NCI-H2107 treated with DMSO at 0.1 percent for 48 hours (cell line): ENCODE measurements at regions not wholly inside any gene's neighbourhood (a gene's known extent, or its start where the extent isn't known, plus 50 kb on each side); places are given as distances from the start of the nearest gene placed in this dataset.
"Not testable (repeated sequence)": the region's sequence is repeated elsewhere in the genome, so short reads cannot be mapped to it uniquely, and the experiment has no call there.

ENCODE experiments used
- DNase-seq: peaks from one replicate; lab custom pipeline; 2025; ENCODE audit not compliant: unreplicated experiment; lab: John Stamatoyannopoulos, UW

DNA sequence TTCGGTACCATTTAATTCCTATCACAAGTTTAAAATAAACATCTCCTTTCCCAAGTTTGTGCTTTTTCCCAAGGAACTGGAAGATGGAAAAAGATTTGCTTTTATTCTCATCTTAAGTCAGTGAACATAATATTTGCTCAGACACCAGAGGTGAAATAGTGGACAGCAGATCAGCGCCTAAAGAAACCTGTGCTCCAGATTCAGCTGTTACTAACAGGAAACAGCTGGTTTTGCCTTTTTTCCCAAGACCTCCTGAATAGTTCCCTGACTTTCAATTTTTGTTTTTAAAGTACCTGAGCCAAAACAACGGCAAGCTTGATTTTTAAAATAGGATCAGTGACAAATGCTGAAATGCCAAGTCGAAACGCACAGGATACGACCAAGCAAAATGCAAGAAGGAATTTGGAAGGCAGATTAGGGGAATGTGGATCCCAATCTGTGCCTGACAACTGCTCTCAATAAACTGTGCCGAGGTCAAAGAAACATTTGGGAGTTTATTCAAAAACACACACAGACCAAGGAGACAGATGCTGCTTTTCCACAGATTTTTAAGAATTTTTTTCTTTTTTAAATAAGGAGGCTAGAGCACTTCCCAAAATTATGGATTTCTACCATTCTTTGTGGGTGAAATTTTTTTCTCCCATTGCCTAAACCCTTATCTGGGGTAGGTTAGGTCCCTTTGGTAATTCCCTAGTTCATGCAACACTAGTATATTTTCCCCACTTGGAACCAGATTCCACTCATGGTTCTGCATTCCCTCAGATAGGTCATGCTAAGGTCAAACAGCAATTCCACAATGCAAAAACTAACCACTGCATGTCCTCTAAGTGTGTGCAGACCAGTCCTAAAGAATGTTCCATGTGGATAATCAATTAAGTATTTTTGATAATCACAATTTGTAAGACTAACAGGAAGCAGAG is 121.5 kb upstream of the PDE1A start:
- DNase-seq, result no peak

DNA sequence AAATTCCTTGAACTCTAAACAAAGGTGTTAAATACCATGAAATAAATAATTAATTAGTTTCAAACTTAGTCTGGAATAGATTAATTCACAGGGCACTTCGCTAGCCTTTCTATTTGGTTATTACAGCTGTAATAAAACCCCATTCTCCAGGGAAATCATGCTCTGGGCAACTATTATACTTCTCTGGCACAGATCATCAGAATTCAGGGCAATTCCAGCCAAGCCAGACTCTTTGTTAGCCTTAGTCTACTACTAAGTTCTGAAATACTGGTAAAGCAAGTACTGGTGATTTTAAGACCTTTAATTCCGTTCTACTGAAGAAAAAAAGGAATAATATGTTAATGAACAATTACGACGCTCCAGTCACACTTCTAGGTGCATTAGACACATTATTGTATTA is 123.4 kb upstream of the PDE1A start:
- no peak for DNase-seq

DNA sequence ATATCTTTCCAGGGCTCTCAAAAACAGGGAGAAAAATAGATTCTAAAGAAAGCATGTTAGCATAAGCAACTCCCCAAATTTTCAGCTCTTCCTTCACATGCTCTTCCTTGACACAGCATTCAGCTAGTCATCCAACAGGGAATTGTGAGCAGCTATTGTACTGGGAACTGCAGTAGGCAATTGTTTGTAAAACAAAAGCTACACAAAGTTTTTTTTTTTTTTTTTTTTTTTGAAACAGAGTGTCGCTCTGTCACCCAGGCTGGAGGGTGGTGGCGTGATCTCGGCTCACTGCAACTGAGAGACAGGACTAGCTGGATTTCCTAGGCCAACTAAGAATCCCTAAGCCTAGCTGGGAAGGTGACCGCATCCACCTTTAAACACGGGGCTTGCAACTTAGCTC is 125.4 kb upstream of the PDE1A start:
- not testable (repeated sequence) for DNase-seq

DNA sequence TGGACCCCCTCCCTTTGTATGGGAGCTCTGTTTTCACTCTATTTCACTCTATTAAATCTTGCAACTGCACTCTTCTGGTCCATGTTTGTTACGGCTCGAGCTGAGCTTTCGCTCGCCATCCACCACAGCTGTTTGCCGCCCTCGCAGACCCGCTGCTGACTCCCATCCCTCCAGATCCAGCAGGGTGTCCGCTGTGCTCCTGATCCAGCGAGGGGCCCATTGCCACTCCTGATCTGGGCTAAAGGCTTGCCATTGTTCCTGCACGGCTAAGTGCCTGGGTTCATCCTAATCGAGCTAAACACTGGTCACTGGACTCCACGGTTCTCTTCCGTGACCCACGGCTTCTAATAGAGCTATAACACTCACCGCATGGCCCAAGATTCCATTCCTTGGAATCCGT is 125.9 kb upstream of the PDE1A start:
- DNase-seq, result not testable (repeated sequence)

DNA sequence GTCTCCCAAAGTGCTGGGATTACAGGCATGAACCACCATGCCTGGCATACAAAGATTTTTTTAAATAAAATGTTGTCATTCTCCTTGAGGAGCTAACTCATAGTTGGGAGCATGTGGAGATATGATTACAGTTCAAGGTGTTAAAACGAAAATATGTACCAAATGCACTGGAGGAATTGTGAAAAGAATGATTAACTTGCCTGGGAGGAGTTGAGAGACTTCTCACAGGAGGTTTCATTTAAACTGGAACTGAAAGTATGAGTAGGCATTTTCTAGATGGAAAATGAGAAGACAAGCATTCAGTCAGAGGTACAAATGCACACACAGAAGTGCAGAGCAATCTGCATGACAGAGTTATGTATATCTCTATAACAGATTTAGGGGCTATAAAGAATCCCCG is 126.6 kb upstream of the PDE1A start:
- DNase-seq, result no peak

DNA sequence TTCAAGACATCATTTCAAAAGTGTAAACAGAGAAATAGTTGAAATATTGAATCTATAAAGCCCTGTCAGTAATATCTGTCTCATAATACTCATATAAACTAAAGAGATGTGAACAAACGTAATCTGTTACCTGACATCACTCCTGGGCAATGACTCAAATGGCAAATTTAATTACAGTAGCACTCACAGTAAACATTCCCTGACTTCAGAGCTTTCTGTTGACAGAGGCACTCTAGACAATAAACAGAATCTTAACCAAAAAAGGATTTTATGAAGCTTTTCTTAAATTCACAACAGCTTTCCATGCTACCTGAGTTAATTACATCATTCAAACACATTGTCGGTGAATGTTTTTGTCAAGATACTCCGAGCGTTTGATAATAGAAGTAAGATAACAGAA is 128.1 kb upstream of the PDE1A start:
- no peak for DNase-seq

DNA sequence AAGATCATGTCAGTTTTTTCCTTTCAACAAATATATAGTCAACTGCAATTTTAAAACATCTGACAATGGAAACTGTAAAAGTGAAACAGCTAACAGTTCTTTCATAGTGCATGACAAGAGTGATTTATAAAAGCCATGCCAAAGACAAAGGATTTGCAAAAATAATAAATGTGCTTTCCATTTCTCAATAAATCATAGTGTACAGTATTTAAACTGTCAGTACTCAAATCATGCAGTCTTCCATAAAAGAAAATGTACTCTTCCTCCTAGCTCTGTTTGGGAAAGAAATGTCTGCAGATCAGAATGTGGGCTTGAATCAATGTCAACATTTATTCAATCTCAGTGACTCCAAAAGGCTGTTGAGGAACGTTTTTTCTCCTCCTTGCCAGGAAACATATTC is 131.7 kb upstream of the PDE1A start:
- DNase-seq, result no peak

DNA sequence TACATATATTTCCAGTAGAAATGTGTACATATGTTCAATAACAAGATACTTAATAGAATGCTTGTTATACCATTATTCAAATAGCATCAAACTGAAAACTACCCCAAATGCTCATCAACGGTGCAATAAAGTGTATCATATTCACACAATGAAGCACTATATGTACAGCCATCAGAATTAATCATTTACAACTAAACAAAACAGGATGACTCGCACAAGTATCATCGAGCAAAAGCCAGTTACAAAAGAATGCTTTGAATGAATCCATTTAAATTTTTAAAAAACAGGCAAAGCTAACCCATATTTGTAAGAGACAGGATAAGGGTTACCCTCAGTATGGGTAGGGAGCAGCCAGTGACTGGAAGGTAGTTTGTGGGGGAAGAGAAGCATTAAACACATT is 132.8 kb upstream of the PDE1A start:
- no peak for DNase-seq

DNA sequence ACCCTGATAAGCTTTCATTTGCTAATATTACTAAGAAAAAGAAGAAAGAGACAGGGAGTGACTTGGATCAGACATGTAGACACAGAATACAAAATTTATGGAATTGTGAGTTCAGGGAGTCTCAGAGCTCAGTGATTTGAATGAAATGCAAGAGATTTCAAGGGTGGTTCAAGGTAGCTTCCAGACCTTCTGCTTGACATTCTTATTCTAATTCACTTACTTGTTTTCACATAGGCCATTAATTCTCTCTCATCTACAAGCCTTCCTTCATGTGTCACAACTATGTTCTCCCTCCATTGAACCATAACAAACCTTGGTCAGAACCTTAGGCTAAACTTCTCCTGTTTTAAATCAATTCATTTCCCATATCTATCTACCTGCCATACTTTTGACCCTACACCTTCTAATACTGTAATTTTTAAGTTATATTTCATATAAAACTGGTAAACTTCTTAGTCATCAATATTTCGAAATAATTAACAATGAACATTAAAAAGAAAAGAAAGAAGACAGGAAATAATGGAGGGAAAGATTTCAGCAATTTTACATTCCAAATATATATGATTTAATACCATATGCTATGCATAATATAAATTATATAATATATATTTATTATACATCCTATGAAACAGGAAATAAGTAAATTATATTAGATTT is 139.2 kb upstream of the PDE1A start:
- DNase-seq, result no peak

DNA sequence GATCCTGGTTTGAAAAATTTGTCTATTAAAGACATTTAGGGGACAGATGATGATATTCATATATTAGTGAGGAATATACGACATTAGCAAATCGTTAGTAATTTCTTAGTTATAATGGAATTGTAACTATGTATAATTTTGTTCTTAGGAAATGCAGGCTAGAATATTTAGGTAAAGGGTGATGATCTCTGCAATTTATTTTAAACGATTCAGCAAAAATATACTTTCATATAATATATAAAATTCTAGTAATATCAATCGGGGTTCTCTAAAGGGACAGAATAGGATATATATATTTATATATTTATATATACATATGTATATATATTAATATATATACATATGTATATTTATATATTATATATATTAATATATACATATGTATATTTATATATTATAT is 142.5 kb upstream of the DNAJC10 start:
- no peak for DNase-seq

DNA sequence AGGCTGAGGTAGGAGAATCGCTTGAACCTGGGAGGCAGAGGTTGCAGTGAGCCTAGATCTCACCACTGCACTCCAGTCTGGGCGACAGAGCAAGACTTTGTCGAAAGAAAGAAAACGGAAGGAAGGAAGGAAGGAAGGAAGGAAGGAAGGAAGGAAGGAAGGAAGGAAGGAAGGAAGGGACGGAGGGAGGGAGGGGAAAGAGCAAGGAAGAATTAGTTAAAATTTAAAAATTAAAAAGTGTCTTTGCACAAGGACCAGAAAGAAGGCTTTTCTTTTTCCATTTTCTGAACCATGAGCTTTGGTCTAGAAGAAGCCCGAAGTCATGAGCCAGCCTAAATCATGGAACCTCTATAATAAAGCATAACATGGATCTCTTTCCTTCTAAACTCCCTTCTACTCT is 138.2 kb upstream of the DNAJC10 start:
- no peak for DNase-seq

DNA sequence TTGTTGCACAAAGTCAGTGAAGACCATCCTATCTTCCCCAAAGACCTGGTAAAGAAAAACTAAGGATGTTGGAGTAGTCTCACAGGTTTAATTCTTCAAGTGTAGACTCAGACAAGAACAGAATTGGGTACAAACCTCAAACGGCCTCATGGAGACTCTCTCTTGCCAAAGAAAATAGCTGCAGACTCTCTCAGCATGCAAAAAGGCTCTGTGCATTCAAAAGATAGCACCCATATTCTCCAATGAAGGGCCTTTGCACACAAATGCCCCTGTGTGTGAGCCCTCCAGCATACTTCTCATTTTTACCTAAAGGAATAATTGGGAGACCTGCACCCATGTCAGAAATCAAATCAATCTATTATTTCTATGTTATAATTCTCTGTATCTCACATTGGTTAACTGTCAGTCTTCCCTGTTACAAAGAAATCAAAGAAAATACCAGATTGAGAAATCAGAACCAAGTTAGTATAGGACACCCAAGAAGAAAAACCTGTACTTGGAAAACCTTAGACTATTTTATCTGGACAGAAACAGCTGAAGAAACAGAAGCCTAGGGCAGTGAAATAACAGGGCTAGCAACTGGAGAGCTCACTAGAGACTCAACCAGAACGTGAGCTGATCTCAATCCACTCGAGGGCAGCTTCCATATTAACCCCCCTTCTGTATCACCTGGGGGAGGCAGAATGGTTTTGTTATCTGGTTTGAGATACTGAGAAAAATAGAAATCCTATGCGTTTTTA is 134.7 kb upstream of the DNAJC10 start:
- DNase-seq, result no peak

DNA sequence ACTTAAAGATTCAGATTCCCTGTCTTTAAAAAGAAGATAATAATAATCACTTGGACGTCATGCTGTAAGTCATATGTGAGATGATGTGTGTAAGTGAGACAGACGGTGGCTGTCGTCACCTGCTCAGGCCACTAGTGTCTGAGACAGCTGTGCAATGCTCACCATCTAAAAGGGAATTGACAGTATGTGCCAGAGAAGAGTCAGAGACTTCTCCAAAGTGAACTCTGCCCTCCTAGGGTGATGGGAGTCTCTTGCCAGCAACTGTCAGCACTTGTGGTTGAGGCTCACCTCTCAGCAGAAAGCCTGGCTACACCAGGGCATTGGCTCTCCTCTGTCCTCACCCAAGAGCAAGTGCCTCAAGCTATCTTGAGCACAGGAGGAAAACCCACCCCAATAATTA is 131.6 kb upstream of the DNAJC10 start:
- no peak for DNase-seq

DNA sequence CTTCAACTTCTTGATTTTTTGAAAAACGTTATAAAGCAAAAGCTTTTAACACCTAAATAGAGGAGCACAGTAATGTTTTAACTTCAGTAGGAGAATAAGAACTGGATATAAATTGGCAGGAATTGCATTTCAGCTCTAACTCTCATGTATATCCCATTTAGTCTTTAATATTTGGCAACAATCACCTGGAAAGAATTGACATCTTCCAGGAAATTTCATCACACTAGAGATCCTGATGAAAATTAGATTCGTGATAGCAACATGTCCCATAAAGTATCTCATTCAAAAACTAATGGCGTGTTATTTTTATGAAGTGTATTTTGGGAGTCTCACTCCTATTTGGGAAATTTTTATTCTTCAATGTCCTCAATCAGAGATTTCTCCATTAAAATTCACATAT is 131.1 kb upstream of the DNAJC10 start:
- DNase-seq, result no peak

DNA sequence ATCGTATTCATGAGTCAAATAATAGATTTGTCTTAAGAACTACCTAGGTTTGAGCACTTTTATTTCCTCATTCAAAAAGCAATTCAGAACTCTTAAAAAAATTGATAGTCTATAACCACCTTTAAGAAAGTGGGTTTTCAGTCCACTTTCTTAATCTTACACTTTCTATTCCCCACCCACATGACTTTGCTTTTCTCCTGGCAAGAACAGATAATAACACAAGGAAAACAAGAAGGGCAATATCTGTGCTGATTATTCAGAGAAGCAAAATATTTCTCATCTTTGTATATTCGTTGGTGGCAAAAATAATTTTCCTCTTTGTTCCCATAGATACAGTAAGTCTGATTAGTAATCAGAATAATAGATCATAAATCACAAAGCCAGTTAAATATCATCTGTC is 130.6 kb upstream of the DNAJC10 start:
- no peak for DNase-seq

DNA sequence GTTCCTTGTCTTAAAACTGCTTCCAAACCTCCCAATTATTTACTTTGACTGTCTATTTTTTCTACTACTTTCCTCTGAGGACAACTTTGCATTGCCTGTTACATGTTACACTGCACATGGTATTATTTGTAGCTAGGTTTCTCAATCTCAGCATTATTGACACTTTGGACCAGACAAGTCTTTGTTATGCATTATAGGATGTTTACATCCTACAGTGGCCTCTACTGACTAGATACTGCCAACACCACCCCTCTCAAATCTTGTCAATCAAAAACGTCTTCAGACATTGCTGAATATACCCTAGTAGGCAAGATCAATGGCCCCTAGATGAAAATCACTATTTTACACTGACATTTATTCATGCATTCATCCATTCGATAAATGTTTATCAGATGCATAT is 129.6 kb upstream of the DNAJC10 start:
- DNase-seq, result no peak

DNA sequence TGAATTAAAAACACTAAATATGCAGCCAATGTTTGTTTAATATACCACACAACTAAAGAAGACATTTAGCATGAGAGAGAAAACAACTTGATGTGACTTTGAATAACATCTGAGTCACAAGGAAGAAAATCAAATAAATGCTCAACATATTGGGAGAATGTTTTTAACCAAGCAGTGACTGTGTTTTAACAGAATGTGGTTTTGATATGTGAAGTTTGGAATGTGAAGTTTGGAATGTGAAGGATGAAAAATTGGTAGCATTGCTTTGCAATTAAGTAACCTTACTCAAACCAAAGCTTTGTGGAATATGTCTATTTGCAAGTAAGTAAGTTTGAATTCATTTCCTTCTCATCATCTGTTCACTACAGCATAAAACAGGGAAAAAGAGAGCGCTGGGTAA is 128.2 kb upstream of the DNAJC10 start:
- DNase-seq, result no peak

DNA sequence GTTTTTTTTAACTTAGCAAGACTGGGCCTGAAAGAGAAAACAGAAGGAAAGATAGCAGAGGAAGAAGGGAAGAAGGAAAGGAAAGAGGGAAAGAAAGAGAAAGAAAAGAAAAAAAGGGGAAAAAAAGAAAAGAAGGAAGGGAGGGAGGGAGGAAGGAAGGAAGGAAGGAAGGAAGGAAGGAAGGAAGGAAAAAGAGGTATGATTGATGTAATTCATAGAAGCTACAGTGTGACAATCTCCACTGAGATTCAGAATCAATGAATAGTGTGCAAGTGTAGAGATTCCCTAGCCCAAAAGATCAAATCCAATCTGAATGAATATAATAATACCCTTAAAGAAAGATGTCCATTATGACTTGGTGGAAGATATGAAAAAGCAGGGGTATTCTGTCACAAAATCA is 126.9 kb upstream of the DNAJC10 start:
- no peak for DNase-seq

DNA sequence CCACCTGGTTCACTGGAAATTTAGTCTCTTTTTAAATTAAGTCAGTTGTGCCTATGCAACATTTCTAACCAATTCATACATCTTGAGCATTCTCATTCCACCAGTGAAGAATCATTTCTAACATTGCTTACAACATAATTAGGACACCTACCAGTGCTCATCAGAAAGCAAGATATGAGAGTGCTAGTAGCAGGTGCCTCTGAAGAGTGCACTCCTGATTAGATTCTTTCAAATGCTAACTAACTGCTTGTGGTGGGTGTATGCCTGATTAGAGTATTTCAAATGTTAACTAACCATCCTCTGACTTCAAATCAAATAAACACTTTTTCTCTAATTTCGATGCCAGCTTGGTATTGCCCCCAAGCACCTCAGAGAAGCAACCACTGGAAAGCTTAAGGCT is 124.3 kb upstream of the DNAJC10 start:
- no peak for DNase-seq

DNA sequence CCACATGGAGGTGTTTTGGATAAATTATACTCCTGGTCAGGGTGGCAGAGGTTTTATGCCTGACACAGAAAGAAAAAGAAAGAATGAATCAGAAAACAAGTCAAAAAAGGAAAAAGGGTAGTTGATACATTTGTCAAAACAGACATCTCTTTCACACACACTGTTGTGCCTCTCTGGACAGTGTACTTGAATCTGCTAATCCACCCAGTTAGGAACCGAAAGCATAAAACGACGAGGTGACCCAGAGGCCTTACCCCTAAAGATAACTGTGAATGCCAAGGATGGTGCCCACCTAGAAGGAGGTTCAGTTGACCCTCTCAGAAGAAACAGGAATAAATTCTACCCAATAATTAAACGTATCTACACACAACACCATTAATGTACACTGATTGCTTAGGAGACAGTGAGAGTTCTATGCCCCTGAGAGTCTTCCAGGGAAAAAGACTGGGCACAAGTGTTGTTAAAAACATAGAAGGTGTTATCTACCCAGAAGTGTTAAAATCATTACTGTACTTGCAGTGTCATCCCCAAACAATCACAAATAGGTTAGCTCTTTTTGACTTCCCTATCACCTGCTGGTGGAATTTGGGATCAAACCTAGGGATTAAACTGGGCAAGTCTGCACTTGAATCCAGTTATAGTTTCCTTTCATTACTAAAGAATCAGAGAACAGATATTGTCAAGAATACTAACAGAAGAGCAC is 123.2 kb upstream of the DNAJC10 start:
- no peak for DNase-seq

DNA sequence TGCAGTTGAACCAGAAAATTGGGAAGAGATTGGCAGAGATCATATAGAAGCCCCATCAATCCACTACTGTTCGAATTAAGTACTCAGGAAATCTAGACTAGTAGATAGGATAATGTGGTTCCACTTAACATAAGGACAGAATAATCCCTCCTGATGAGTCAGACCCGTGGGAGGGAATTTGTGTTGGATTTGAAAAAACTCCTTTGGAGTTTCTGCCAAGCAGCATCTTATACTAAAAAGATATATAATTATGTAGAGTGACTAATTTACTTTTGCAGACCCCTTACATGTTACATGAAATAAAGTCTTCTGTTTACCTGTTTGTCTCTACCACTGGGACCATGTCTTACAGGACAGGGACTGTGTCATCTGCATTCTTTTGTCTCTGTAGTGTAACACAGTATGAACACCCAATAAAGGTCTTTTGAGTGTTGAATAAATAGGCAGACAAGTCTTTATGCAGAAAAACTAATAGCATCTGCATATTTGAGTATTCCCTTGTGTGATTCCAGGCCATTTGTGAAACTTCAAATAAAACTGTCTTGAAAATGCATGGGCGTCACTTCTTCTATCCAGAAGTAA is 122.6 kb upstream of the DNAJC10 start:
- DNase-seq, result no peak
